ENCODE measurements at regions not wholly inside any gene's neighbourhood (a gene's known extent, or its start where the extent isn't known, plus 50 kb on each side); places are given as distances from the start of the nearest gene placed in this dataset.

DNA sequence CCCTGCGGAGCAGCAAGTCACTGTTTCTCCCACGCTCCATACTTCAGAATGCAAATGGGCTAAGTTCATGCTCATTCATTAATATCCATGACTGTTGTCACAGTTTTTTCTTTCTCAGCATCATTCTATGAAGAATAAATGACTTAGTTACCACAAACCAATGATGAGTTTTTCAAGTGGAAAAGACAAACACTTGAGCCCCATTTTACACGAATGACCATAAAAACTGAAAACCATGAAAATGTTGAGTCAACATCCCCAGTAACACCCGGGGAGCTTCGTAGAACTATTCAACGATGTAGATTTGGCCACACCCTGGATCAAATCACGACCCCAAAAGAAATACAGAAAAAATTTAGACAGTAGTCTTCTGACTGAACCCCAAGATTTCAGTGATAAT, 99.8 kb upstream of the GJB6 start:
- no peak overlapping the region for H3K4ac ChIP-seq (ENCODE audit: low read depth, low read length)
- no peaks in the 10 kb centered on the region for H3K79me1 ChIP-seq (ENCODE audit: insufficient read depth, low read depth, low read length, poor library complexity, severe bottlenecking)
- H3K4me1 ChIP-seq (ENCODE audit: insufficient read depth, low read length), result peaks cover 3% of the 10 kb centered on the region; the same call in 1 of the 2 replicates
- WGBS (ENCODE audit: extremely low coverage, insufficient read length, low lambda C conversion rate), result no CpG with 5 or more reads among the region's 7 CpGs
- Mint-ChIP-seq H3K4me3 (no peak overlapping the region), H3K27ac (no peak overlapping the region), H3K36me3 (ENCODE audit: insufficient read depth in 1 of 3, low read depth in 3 of 3) (peaks cover 0 to 2% (median 0%) of the 10 kb centered on the region in 3 experiments; a peak in 1 of 7 replicates), H3K9me3 (peaks cover 0 to 4% of the 10 kb centered on the region in 2 experiments; a peak in 1 of 5 replicates), H3K4me1 (peaks cover 21 to 27% of the 10 kb centered on the region in 2 experiments), H3K27me3 (ENCODE audit: low read depth) (peaks cover 9% of the 10 kb centered on the region)
- H3K27me3 ChIP-seq (ENCODE audit: insufficient read depth, low read length), result no peaks in the 10 kb centered on the region
- H3K4me2 ChIP-seq (ENCODE audit: insufficient read depth, insufficient read length, low read length), result no peak overlapping the region
- H3K9ac ChIP-seq (ENCODE audit: extremely low read depth, insufficient read length, low read length), result no peak overlapping the region
- H4K91ac ChIP-seq (ENCODE audit: insufficient read length, low read depth, low read length), result no peak overlapping the region
- no peak overlapping the region for H4K8ac ChIP-seq (replicated peaks; ENCODE audit: insufficient read length, low read depth, low read length)
- H4K5ac ChIP-seq (ENCODE audit: insufficient read length, low read depth, low read length), result no peak overlapping the region
- H3K23ac ChIP-seq (ENCODE audit: insufficient read length, low read depth, low read length), result no peak overlapping the region
- no peaks in the 10 kb centered on the region for H3K23me2 ChIP-seq (ENCODE audit: insufficient read length, low read depth, low read length, poor library complexity, severe bottlenecking)
- no peak overlapping the region for H3K18ac ChIP-seq (ENCODE audit: insufficient read length, low read depth, low read length)
- no peak overlapping the region for H3K27ac ChIP-seq (ENCODE audit: insufficient read length, low read depth, low read length)
- no peak overlapping the region for H2BK12ac ChIP-seq (ENCODE audit: insufficient read length, low read depth, low read length)
- H3K79me2 ChIP-seq (ENCODE audit: insufficient read depth, low read length), result no peaks in the 10 kb centered on the region
- no peak overlapping the region for H2AFZ ChIP-seq (ENCODE audit: low read length)
- H2BK120ac ChIP-seq (ENCODE audit: low read depth, low read length, poor library complexity, severe bottlenecking), result no peak overlapping the region
- H4K20me1 ChIP-seq (ENCODE audit: control insufficient read depth, insufficient read depth, insufficient read length), result no peaks in the 10 kb centered on the region
- H3K56ac ChIP-seq (ENCODE audit: insufficient read length, low read depth, low read length), result no peak overlapping the region
- no peak overlapping the region for H2BK15ac ChIP-seq (ENCODE audit: low read depth, low read length)
- H3K14ac ChIP-seq (ENCODE audit: insufficient read depth, low read length), result no peak overlapping the region
- H2BK20ac ChIP-seq (ENCODE audit: low read depth, low read length, poor library complexity, severe bottlenecking), result no peak overlapping the region
- H2BK5ac ChIP-seq (ENCODE audit: insufficient read length, low read length), result no peak overlapping the region
- no peaks in the 10 kb centered on the region for H3K9me3 ChIP-seq (ENCODE audit: control insufficient read depth, low read depth, low read length)
- no peak overlapping the region for H3T11ph ChIP-seq (ENCODE audit: low read length)
- no peak for DNase-seq
- H2AK5ac ChIP-seq (ENCODE audit: insufficient read length, low read length), result no peak overlapping the region
- no peak for TF ChIP-seq CTCF (conservative IDR thresholded peaks at IDR 0.05)
